Right atrium auricular region (tissue), 2 donors: ENCODE measurements at regions not wholly inside any gene's neighbourhood (a gene's known extent, or its start where the extent isn't known, plus 50 kb on each side); places are given as distances from the start of the nearest gene placed in this dataset.

Source experiments
- DNase-seq: peaks from one replicate; pipeline ENCODE4 v3.0.0-alpha.2; 2019; ENCODE audit warnings: low spot score
- H3K27ac ChIP-seq, 2 donors: fragments of 200-600 bp; sonication (generic); 1 replicate in 1 of 2; 2 replicates in 1 of 2; pipeline ENCODE4 v1.5.1; 2016 to 2019
- H3K27me3 ChIP-seq, 2 donors: fragments of 200-600 bp; sonication (generic); one replicate each; pipeline versions ENCODE4 v1.5.1 to v1.6.0; 2017 to 2019
- H3K36me3 ChIP-seq: fragments of 200-600 bp; sonication (generic); one replicate; pipeline ENCODE4 v1.5.1; 2016
- H3K4me1 ChIP-seq, 2 donors: fragments of 200-600 bp; sonication (generic); one replicate each; pipeline versions ENCODE4 v1.5.1 to v1.6.0; 2017 to 2019
- H3K4me3 ChIP-seq, 2 donors: fragments of 200-600 bp; sonication (generic); 1 replicate in 1 of 2; 2 replicates in 1 of 2; pipeline ENCODE4 v1.5.1; 2017 to 2019; ENCODE audit warnings: mild to moderate bottlenecking in 1 of 2, moderate library complexity in 1 of 2
- H3K9me3 ChIP-seq, 2 donors: fragments of 200-600 bp; sonication (generic); one replicate each; pipeline ENCODE4 v1.5.1; 2019
- CTCF ChIP-seq, 2 donors: fragments of 200-600 bp; sonication (generic); IDR thresholded peaks; one replicate each; pipeline ENCODE4 v1.5.1; 2019; ENCODE audit warnings: antibody characterized with exemption in 2 of 2

DNA sequence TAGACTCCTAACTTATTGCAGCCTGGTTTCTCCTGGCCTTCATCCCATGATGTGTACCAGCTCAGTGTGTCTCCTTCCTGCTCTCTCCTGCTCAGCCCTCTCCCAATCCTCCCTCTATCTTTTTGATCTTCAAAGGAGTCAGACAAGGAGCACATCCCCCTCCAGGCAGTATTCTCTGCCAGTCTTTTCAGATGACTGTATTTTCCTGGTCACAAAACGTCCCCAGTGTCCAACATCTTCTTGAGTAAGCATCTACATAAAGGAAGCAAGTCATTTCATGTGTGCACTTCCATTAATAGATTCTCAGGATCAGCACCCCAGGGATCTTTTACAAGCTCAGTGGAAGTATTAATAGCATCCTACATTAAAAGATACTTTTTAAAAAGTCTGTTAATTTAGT, 148.9 kb upstream of the THBS1 start:
- Histone ChIP-seq H3K4me3 (no peak overlapping the region), H3K27me3 (no peaks in the 10 kb centered on the region), H3K27ac (peak overlapping the region; percentile 43 to 71), H3K4me1 (peaks cover 0 to 81% of the 10 kb centered on the region in 2 donors), H3K36me3 (no peaks in the 10 kb centered on the region), H3K9me3 (no peaks in the 10 kb centered on the region)
- no peak for TF ChIP-seq CTCF (IDR thresholded peaks at IDR 0.05)
- no peak for DNase-seq

GRCh38 chr15:39432912-39433348, 147.9 kb upstream of the THBS1 start:
- Histone ChIP-seq H3K27ac (peak overlapping the region; percentile 43 to 71), H3K4me1 (peaks cover 0 to 72% of the 10 kb centered on the region in 2 donors), H3K36me3 (no peaks in the 10 kb centered on the region)

GRCh38 chr15:39433376-39433775, 147.5 kb upstream of the THBS1 start:
- Histone ChIP-seq H3K4me3 (no peak overlapping the region), H3K27me3 (no peaks in the 10 kb centered on the region), H3K27ac (peak overlapping the region; percentile 43 to 71), H3K4me1 (peaks cover 0 to 68% of the 10 kb centered on the region in 2 donors), H3K9me3 (no peaks in the 10 kb centered on the region), H3K36me3 (no peaks in the 10 kb centered on the region)
- no peak for TF ChIP-seq CTCF (IDR thresholded peaks at IDR 0.05)
- no peak for DNase-seq

More at GRCh38 chr15:39432912-39433348, 147.9 kb upstream of the THBS1 start:
- TF ChIP-seq CTCF (IDR thresholded peaks at IDR 0.05) = no peak
- no peaks in the 10 kb centered on the region for H3K27me3 ChIP-seq
- DNase-seq = no peak
- H3K4me3 ChIP-seq = no peak overlapping the region
- H3K9me3 ChIP-seq = no peaks in the 10 kb centered on the region

DNA sequence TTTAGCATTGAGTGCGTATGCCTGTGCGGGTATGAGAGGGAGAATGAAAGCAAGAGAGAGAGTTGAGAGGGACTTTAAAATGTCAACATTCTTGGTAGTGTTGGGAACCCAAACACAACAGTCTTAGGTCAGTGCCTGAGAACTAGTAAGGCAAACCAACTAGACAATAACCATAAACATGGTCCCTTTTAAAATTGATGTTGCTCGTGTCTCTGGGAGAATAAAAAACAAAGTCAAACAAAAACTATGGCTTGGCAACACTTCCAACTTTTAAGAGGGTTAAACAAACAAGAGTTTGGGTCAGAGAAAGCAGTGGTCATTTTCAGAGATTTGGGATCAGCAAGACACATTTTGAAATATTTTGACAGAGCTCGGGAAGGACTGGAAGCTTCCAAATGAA, 146.7 kb upstream of the THBS1 start:
- TF ChIP-seq CTCF (IDR thresholded peaks at IDR 0.05) = no peak
- H3K4me1 ChIP-seq = peaks cover 0 to 71% of the 10 kb centered on the region in 2 donors
- no peak overlapping the region for H3K4me3 ChIP-seq
- H3K9me3 ChIP-seq = no peaks in the 10 kb centered on the region
- no peaks in the 10 kb centered on the region for H3K27me3 ChIP-seq
- no peaks in the 10 kb centered on the region for H3K36me3 ChIP-seq
- DNase-seq = no peak
- H3K27ac ChIP-seq = peak overlapping the region; percentile 43 to 71

DNA sequence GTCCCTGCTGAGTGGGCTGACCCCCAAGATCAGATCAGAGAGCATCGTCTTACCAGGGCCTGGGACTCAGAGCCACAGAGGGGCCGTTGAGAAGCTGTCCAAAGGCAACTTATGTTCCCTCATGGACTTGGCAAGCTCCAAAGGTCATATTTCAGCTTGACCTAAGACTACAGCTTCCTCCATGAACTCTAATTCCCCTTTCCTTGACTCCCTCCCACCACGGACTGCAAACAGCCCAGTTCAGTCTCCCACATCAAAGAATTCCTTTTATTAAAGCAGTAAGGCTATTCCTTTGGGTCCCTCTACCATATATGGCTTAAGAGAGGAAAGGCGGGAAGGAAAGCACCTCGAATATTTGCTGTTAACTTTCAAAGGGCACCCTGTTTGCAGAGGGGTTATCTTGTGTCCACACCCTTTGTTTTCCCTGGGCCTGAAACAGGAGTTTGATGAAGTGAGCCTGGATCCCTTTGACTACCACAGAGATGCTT, 146.1 kb upstream of the THBS1 start:
- no peak for TF ChIP-seq CTCF (IDR thresholded peaks at IDR 0.05)
- no peak overlapping the region for H3K4me3 ChIP-seq
- H3K4me1 ChIP-seq = peaks cover 0 to 70% of the 10 kb centered on the region in 2 donors
- no peaks in the 10 kb centered on the region for H3K9me3 ChIP-seq
- DNase-seq = no peak
- H3K36me3 ChIP-seq = no peaks in the 10 kb centered on the region
- no peaks in the 10 kb centered on the region for H3K27me3 ChIP-seq
- peak overlapping the region in 1 of 2 donors; percentile 71 for H3K27ac ChIP-seq

GRCh38 chr15:39435244-39435643, 145.6 kb upstream of the THBS1 start:
- Histone ChIP-seq H3K9me3 (no peaks in the 10 kb centered on the region), H3K27ac (peak overlapping the region; percentile 63 to 71), H3K36me3 (no peaks in the 10 kb centered on the region), H3K4me1 (peaks cover 0 to 65% of the 10 kb centered on the region in 2 donors), H3K4me3 (no peak overlapping the region), H3K27me3 (no peaks in the 10 kb centered on the region)
- no peak for TF ChIP-seq CTCF (IDR thresholded peaks at IDR 0.05)
- DNase-seq = no peak
